Fibroblast of lung (primary cell): ENCODE measurements at regions not wholly inside any gene's neighbourhood (a gene's known extent, or its start where the extent isn't known, plus 50 kb on each side); places are given as distances from the start of the nearest gene placed in this dataset.

ENCODE experiments used
- CTCF ChIP-seq, 2 donors: IDR thresholded peaks in 1 of 2; conservative IDR thresholded peaks in 1 of 2; 1 replicate in 1 of 2; 2 replicates in 1 of 2; pipeline ENCODE4 v1.5.1; 2011 to 2012; ENCODE audit warnings: low read length in 2 of 2, control low read depth in 1 of 2, inconsistent platforms in 1 of 2, low read depth in 1 of 2, mild to moderate bottlenecking in 1 of 2
- EZH2 ChIP-seq: IDR thresholded peaks from 2 replicates; pipeline ENCODE4 v1.5.1; 2012; ENCODE audit warnings: low read length, control low read depth, mild to moderate bottlenecking; ENCODE audit errors: missing control alignments

GRCh38 chr9:89941875-89942274 is 337.1 kb downstream of the GADD45G start:
- TF ChIP-seq CTCF (conservative IDR thresholded peaks at IDR 0.05 in 1 of 2, IDR thresholded peaks at IDR 0.05 in 1 of 2; ENCODE audit: low read depth in 1 of 2, low read length in 2 of 2) (no peak), EZH2 (no peak)
